ENCODE measurements at regions not wholly inside any gene's neighbourhood (a gene's known extent, or its start where the extent isn't known, plus 50 kb on each side); places are given as distances from the start of the nearest gene placed in this dataset.

- TF ChIP-seq CTCF (IDR thresholded peaks at IDR 0.05) (no peak), POLR2A (IDR thresholded peaks at IDR 0.05) (no peak)
Observed at GRCh38 chr15:93771196-93772030, 459.9 kb upstream of the MCTP2 start.
